Prostate gland (tissue), 2 donors: ENCODE measurements at regions not wholly inside any gene's neighbourhood (a gene's known extent, or its start where the extent isn't known, plus 50 kb on each side); places are given as distances from the start of the nearest gene placed in this dataset.

Experiments used
- DNase-seq: peaks from one replicate; pipeline ENCODE4 v3.0.0-alpha.2; 2019; ENCODE audit warnings: low spot score
- H3K27ac ChIP-seq, 2 donors: fragments of 200-600 bp; sonication (generic); 2 replicates each; pipeline ENCODE4 v1.5.1; 2017 to 2019
- H3K27me3 ChIP-seq: fragments of 200-600 bp; sonication (generic); replicated peaks from 2 replicates; pipeline ENCODE4 v1.5.1; 2019; ENCODE audit not compliant: insufficient read depth
- H3K36me3 ChIP-seq, 2 donors: fragments of 200-600 bp; sonication (generic); 1 replicate in 1 of 2; 2 replicates in 1 of 2; pipeline versions ENCODE4 v1.5.1 to v1.8.1; 2017 to 2019
- H3K4me1 ChIP-seq: fragments of 200-600 bp; sonication (generic); replicated peaks from 2 replicates; pipeline ENCODE4 v1.5.1; 2019
- H3K4me3 ChIP-seq, 2 donors: fragments of 200-600 bp; sonication (generic); 2 replicates each; pipeline ENCODE4 v1.5.1; 2017 to 2019
- H3K9me3 ChIP-seq: fragments of 200-600 bp; sonication (generic); 2 replicates; pipeline ENCODE4 v1.5.1; 2017
- CTCF ChIP-seq, 4 experiments: fragments of 200-600 bp in 2 of 4; fragments of 450-650 bp in 2 of 4; sonication (generic) in 2 of 4; IDR thresholded peaks; 1 replicate in 3 of 4; 2 replicates in 1 of 4; pipeline ENCODE4 v1.5.1; 2016 to 2019; ENCODE audit warnings: antibody characterized with exemption in 4 of 4, mild to moderate bottlenecking in 2 of 4, moderate library complexity in 2 of 4
- POLR2A ChIP-seq: fragments of 450-650 bp; IDR thresholded peaks from one replicate; pipeline ENCODE4 v1.6.1; 2016; ENCODE audit warnings: antibody characterized with exemption, mild to moderate bottlenecking
- POLR2AphosphoS5 ChIP-seq: sonication (generic); formaldehyde crosslinking; IDR thresholded peaks from one replicate; pipeline ENCODE4 v1.6.1; 2017; ENCODE audit warnings: antibody characterized with exemption
- WGBS: methylation state at CpG from one replicate; pipeline ENCODE4 v1.1.5; 2018; 5-methylcytosine and 5-hydroxymethylcytosine counted together
- intact Hi-C: fragments of 100-400 bp; cut with DNase I; formaldehyde crosslinking; loops from one replicate; pipeline ENCODE4 v1.14.2; 2022

GRCh38 chr2:160837416-160837815 lies 322.8 kb upstream of the TANK start:
- intact Hi-C loops: no loop called here
- Histone ChIP-seq H3K27me3 (no peaks in the 10 kb centered on the region), H3K27ac (no peak overlapping the region), H3K4me3 (no peak overlapping the region), H3K9me3 (no peaks in the 10 kb centered on the region), H3K36me3 (no peaks in the 10 kb centered on the region), H3K4me1 (no peaks in the 10 kb centered on the region)
- TF ChIP-seq POLR2A: no peak
- no peak for TF ChIP-seq POLR2AphosphoS5
- no peak for TF ChIP-seq CTCF (IDR thresholded peaks at IDR 0.05)
- DNase-seq: no peak

- Histone ChIP-seq H3K9me3 (no peaks in the 10 kb centered on the region), H3K27me3 (no peaks in the 10 kb centered on the region), H3K27ac (no peak overlapping the region), H3K4me1 (no peaks in the 10 kb centered on the region), H3K36me3 (no peaks in the 10 kb centered on the region), H3K4me3 (no peak overlapping the region)
- WGBS: 95% methylated on average over 1 of the region's 1 CpG
- intact Hi-C loops: no loop called here
- no peak for DNase-seq
- TF ChIP-seq CTCF (IDR thresholded peaks at IDR 0.05) (no peak), POLR2AphosphoS5 (no peak), POLR2A (no peak)
Observed at GRCh38 chr2:160838147-160838546, 322.1 kb upstream of the TANK start.

DNA sequence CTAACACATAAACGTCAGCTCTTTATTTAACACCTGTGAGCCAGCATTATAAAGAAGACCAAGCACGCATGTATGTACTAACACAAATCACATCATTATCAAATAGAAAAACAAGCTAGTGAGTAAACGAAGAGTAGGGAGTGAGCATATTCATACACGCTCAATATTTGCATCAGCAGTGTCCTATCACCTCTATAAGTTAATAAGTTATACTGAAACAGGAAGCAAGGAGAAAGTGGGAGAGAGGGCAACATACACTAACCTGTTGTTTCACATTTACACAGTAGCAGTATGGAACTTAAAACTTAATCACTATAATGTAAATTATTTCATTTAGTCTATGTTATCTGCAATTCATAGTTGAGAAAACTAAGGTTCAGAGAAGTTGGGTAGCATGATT lies 321.5 kb upstream of the TANK start:
- Histone ChIP-seq H3K4me3 (no peak overlapping the region), H3K27me3 (no peaks in the 10 kb centered on the region), H3K36me3 (no peaks in the 10 kb centered on the region), H3K9me3 (no peaks in the 10 kb centered on the region), H3K4me1 (no peaks in the 10 kb centered on the region), H3K27ac (no peak overlapping the region)
- WGBS: 85% methylated on average over 4 of the region's 4 CpGs
- TF ChIP-seq POLR2AphosphoS5 (no peak), POLR2A (no peak), CTCF (IDR thresholded peaks at IDR 0.05) (no peak)
- intact Hi-C loops: no loop called here
- no peak for DNase-seq

GRCh38 chr2:160842286-160842685 lies 317.9 kb upstream of the TANK start:
- intact Hi-C loops: no loop called here
- no peaks in the 10 kb centered on the region for H3K27me3 ChIP-seq
- no peak for TF ChIP-seq POLR2AphosphoS5
- TF ChIP-seq CTCF (IDR thresholded peaks at IDR 0.05): no peak
- TF ChIP-seq POLR2A: no peak
- WGBS: 87% methylated on average over 4 of the region's 4 CpGs
- H3K4me3 ChIP-seq: no peak overlapping the region
- no peaks in the 10 kb centered on the region for H3K36me3 ChIP-seq
- DNase-seq: no peak
- H3K27ac ChIP-seq: no peak overlapping the region
- no peaks in the 10 kb centered on the region for H3K9me3 ChIP-seq
- no peaks in the 10 kb centered on the region for H3K4me1 ChIP-seq

GRCh38 chr2:160859096-160859495 lies 301.1 kb upstream of the TANK start:
- intact Hi-C loops: no loop called here
- H3K27me3 ChIP-seq: no peaks in the 10 kb centered on the region
- peak; percentile 5 for DNase-seq
- H3K9me3 ChIP-seq: no peaks in the 10 kb centered on the region
- 61% methylated on average over 2 of the region's 2 CpGs for WGBS
- H3K36me3 ChIP-seq: no peaks in the 10 kb centered on the region
- no peak overlapping the region for H3K27ac ChIP-seq
- TF ChIP-seq POLR2A: no peak
- no peak for TF ChIP-seq POLR2AphosphoS5
- TF ChIP-seq CTCF (IDR thresholded peaks at IDR 0.05): no peak
- H3K4me1 ChIP-seq: no peaks in the 10 kb centered on the region
- no peak overlapping the region for H3K4me3 ChIP-seq
